GM12892 (cell line): ENCODE measurements at regions not wholly inside any gene's neighbourhood (a gene's known extent, or its start where the extent isn't known, plus 50 kb on each side); places are given as distances from the start of the nearest gene placed in this dataset.

Source experiments
- POLR2A ChIP-seq: IDR thresholded peaks from 2 replicates; pipeline ENCODE4 v1.6.1; 2011; ENCODE audit warnings: low read depth, low read length, control low read depth
- POLR2AphosphoS5 ChIP-seq: IDR thresholded peaks from 2 replicates; pipeline ENCODE4 v1.6.1; 2011; ENCODE audit warnings: low read depth, low read length, control low read depth
- TAF1 ChIP-seq: IDR thresholded peaks from 2 replicates; pipeline ENCODE4 v1.6.1; 2011; ENCODE audit warnings: low read depth, mild to moderate bottlenecking, control low read depth, low read length, borderline replicate concordance

DNA sequence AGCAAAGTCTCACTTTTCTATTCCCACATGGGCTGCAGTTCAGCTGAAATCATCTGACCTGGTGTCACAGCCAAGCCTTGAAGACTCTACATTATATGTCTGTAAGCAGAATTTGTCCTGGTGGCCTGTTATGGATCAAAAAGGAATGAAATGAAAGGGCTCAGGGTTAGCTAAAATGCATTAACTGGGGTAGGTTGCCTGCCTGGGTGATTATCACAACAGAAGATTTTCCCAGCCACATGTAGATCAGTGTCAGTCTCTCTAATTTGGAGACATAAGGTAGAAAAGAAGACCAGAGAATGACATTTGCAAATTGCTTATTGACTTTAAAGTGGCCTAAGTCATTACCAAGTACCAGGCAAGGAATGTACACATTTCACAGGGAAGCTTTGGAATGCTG, 289.0 kb downstream of the CAAP1 start:
- TF ChIP-seq POLR2A (no peak), TAF1 (no peak), POLR2AphosphoS5 (no peak)
